Activated CD8-positive, alpha-beta memory T cell treated with anti-CD3 and anti-CD28 coated beads for 36 hours (primary cell): ENCODE measurements at regions not wholly inside any gene's neighbourhood (a gene's known extent, or its start where the extent isn't known, plus 50 kb on each side); places are given as distances from the start of the nearest gene placed in this dataset.
"Not testable (repeated sequence)": the region's sequence is repeated elsewhere in the genome, so short reads cannot be mapped to it uniquely, and the experiment has no call there.

Source experiments
- CTCF ChIA-PET: fragments of 350-600 bp; sonication (Branson Sonifier 250); formaldehyde crosslinking; loops from one replicate; lab custom pipeline; 2021; ENCODE audit warnings: antibody characterized with exemption; lab: Charles Lee
- POLR2A ChIA-PET: fragments of 350-600 bp; sonication (Branson Sonifier 250); formaldehyde crosslinking; loops from one replicate; lab custom pipeline; 2021; ENCODE audit warnings: antibody characterized with exemption; lab: Charles Lee

- CTCF ChIA-PET, result no interaction called here
- POLR2A ChIA-PET, result no interaction called here
Measured at GRCh38 chr6:48959251-48960060, 503.6 kb downstream of the MMUT start.

GRCh38 chr6:48957781-48958180 lies 505.3 kb downstream of the MMUT start:
- ChIA-PET POLR2A (no interaction called here), CTCF (no interaction called here)

GRCh38 chr6:48951917-48952316 lies 511.1 kb downstream of the MMUT start:
- ChIA-PET CTCF (no interaction called here), POLR2A (no interaction called here)

- CTCF ChIA-PET, POLR2A ChIA-PET: not testable (repeated sequence)
Measured at GRCh38 chr6:48944276-48944675, 518.8 kb downstream of the MMUT start.

GRCh38 chr6:48933136-48933535 lies 529.9 kb downstream of the MMUT start:
- ChIA-PET POLR2A (no interaction called here), CTCF (no interaction called here)

GRCh38 chr6:48928937-48929336 lies 534.1 kb downstream of the MMUT start:
- ChIA-PET CTCF (no interaction called here), POLR2A (no interaction called here)

GRCh38 chr6:48922837-48923236 lies 540.2 kb downstream of the MMUT start:
- CTCF ChIA-PET, result no interaction called here
- POLR2A ChIA-PET, result no interaction called here

GRCh38 chr6:48919555-48919954 lies 543.5 kb downstream of the MMUT start:
- ChIA-PET POLR2A (no interaction called here), CTCF (no interaction called here)

- POLR2A ChIA-PET, result no interaction called here
- CTCF ChIA-PET, result no interaction called here
Measured at GRCh38 chr6:48917233-48917632, 545.8 kb downstream of the MMUT start.

- ChIA-PET CTCF (no interaction called here), POLR2A (no interaction called here)
Measured at GRCh38 chr6:48916607-48917006, 546.4 kb downstream of the MMUT start.

GRCh38 chr6:48915591-48915990 lies 547.5 kb downstream of the MMUT start:
- CTCF ChIA-PET, result no interaction called here

GRCh38 chr6:48912503-48912902 lies 550.5 kb downstream of the MMUT start:
- POLR2A ChIA-PET, result no interaction called here
- CTCF ChIA-PET, result no interaction called here

More at GRCh38 chr6:48915591-48915990, 547.5 kb downstream of the MMUT start:
- POLR2A ChIA-PET, result no interaction called here

GRCh38 chr6:48904809-48905208 lies 558.2 kb downstream of the MMUT start:
- POLR2A ChIA-PET, result no interaction called here
- CTCF ChIA-PET, result no interaction called here

- ChIA-PET CTCF (no interaction called here), POLR2A (no interaction called here)
Measured at GRCh38 chr6:48894469-48894868, 568.6 kb downstream of the MMUT start.

GRCh38 chr6:48893048-48893447 lies 570.0 kb downstream of the MMUT start:
- POLR2A ChIA-PET, result no interaction called here
- CTCF ChIA-PET, result no interaction called here

GRCh38 chr6:48891308-48891707 lies 571.7 kb downstream of the MMUT start:
- POLR2A ChIA-PET, result no interaction called here
- CTCF ChIA-PET, result no interaction called here

- POLR2A ChIA-PET, result no interaction called here
Measured at GRCh38 chr6:48889429-48889828, 573.6 kb downstream of the MMUT start.

GRCh38 chr6:48883116-48883515 lies 579.9 kb downstream of the MMUT start:
- POLR2A ChIA-PET, result no interaction called here
- CTCF ChIA-PET, result no interaction called here

More at GRCh38 chr6:48889429-48889828, 573.6 kb downstream of the MMUT start:
- CTCF ChIA-PET, result no interaction called here

- CTCF ChIA-PET, result no interaction called here
- POLR2A ChIA-PET, result no interaction called here
Measured at GRCh38 chr6:48881551-48881950, 581.5 kb downstream of the MMUT start.

- POLR2A ChIA-PET, result no interaction called here
- CTCF ChIA-PET, result no interaction called here
Measured at GRCh38 chr6:48869595-48869994, 593.5 kb downstream of the MMUT start.

- ChIA-PET CTCF (no interaction called here), POLR2A (no interaction called here)
Measured at GRCh38 chr6:48866682-48867081, 596.4 kb downstream of the MMUT start.

GRCh38 chr6:48860175-48860574 lies 602.9 kb downstream of the MMUT start:
- ChIA-PET CTCF (no interaction called here), POLR2A (no interaction called here)
